K562 (cell line): ENCODE measurements at regions not wholly inside any gene's neighbourhood (a gene's known extent, or its start where the extent isn't known, plus 50 kb on each side); places are given as distances from the start of the nearest gene placed in this dataset.

Experiments used
- BCOR ChIP-seq: fragments of 450-650 bp; IDR thresholded peaks from 2 replicates; pipeline ENCODE4 v1.6.1; 2016
- EP300 ChIP-seq: IDR thresholded peaks from 2 replicates; pipeline ENCODE4 v1.6.1; 2012; ENCODE audit warnings: low read length, improper control_type of control experiment
- ESRRA ChIP-seq: fragments of 450-650 bp; IDR thresholded peaks from 2 replicates; pipeline ENCODE4 v1.6.1; 2014; ENCODE audit warnings: low read depth, mild to moderate bottlenecking, moderate library complexity, borderline replicate concordance
- FOSL1 ChIP-seq: fragments of 200-800 bp; sonication (Bioruptor generic); conservative IDR thresholded peaks from 2 replicates; pipeline ENCODE4 v1.6.1; 2016; ENCODE audit warnings: missing genetic modification characterization, missing compliant biosample characterization
- GMEB1 ChIP-seq: fragments of 250-450 bp; sonication (Bioruptor Pico); IDR thresholded peaks from 2 replicates; pipeline ENCODE4 v1.4.0; 2020; ENCODE audit warnings: mild to moderate bottlenecking
- LEF1 ChIP-seq: fragments of 450-650 bp; IDR thresholded peaks from 2 replicates; pipeline ENCODE4 v1.6.1; 2016; ENCODE audit warnings: mild to moderate bottlenecking
- MAZ ChIP-seq, 2 experiments: fragments of 450-650 bp in 1 of 2; sonication (generic) in 1 of 2; formaldehyde crosslinking; IDR thresholded peaks in 1 of 2; conservative IDR thresholded peaks in 1 of 2; 2 replicates each; pipeline versions ENCODE4 v1.4.0 to v1.5.0; 2020; ENCODE audit warnings: mild to moderate bottlenecking in 1 of 2, missing genetic modification reagents in 1 of 2
- NONO ChIP-seq, 2 experiments: fragments of 200-400 bp in 1 of 2; fragments of 450-650 bp in 1 of 2; formaldehyde crosslinking in 1 of 2; IDR thresholded peaks; 2 replicates each; pipeline ENCODE4 v1.6.1; 2017; ENCODE audit warnings: low read depth in 2 of 2, mild to moderate bottlenecking in 2 of 2, moderate library complexity in 2 of 2, low read length in 1 of 2
- RCOR1 ChIP-seq, 2 experiments: IDR thresholded peaks; 2 replicates each; pipeline ENCODE4 v1.6.1; 2012; ENCODE audit warnings: low read depth in 2 of 2, low read length in 2 of 2, borderline replicate concordance in 1 of 2, improper control_type of control experiment in 1 of 2
- SREBF2 ChIP-seq: sonication (generic); formaldehyde crosslinking; IDR thresholded peaks from 2 replicates; pipeline ENCODE4 v1.4.0; 2020; ENCODE audit warnings: mild to moderate bottlenecking, missing genetic modification reagents
- TSHZ1 ChIP-seq: fragments of 250-450 bp; sonication (Bioruptor Pico); IDR thresholded peaks from 2 replicates; pipeline ENCODE4 v1.4.0; 2020; ENCODE audit warnings: mild to moderate bottlenecking, moderate library complexity
- ZBTB11 ChIP-seq, 3 experiments: fragments of 200-800 bp in 1 of 3; fragments of 250-450 bp in 1 of 3; fragments of 450-650 bp in 1 of 3; sonication (Bioruptor Pico) in 1 of 3; sonication (Bioruptor generic) in 1 of 3; formaldehyde crosslinking in 1 of 3; IDR thresholded peaks; 2 replicates each; pipeline versions ENCODE4 v1.6.1 to v1.8.0; 2016 to 2022; ENCODE audit warnings: mild to moderate bottlenecking in 2 of 3, missing genetic modification characterization in 2 of 3, missing compliant biosample characterization in 1 of 3, moderate library complexity in 1 of 3
- ZNF239 ChIP-seq: fragments of 250-450 bp; sonication (Bioruptor Pico); IDR thresholded peaks from 2 replicates; pipeline ENCODE4 v1.4.0; 2020; ENCODE audit warnings: mild to moderate bottlenecking
- TF ChIP-seq, protein P1 (sequence below): fragments of 250-450 bp; sonication (Bioruptor Pico); IDR thresholded peaks from 2 replicates; pipeline ENCODE4 v1.8.0; 2021; ENCODE audit warnings: mild to moderate bottlenecking, moderate library complexity

- TF ChIP-seq RCOR1 (IDR thresholded peaks at IDR 0.05; ENCODE audit: borderline replicate concordance in 1 of 2, low read depth in 2 of 2, low read length in 2 of 2): peak in 1 of 2 experiments; percentile 18; a peak in 1 of 4 replicates
- no peak for TF ChIP-seq NONO (IDR thresholded peaks at IDR 0.05; ENCODE audit: low read depth in 2 of 2, low read length in 1 of 2)
- no peak; the same call in 1 of the 2 replicates for TF ChIP-seq ZNF239 (CRISPR knock-in tag)
- 0 out of 2 replicates have a peak, but pooled peaks have one; percentile 18 for TF ChIP-seq EP300
- TF ChIP-seq LEF1: 0 out of 2 replicates have a peak, but pooled peaks have one; percentile 11
- TF ChIP-seq FOSL1 (tag): peak; percentile 65
- no peak for TF ChIP-seq BCOR
- 0 out of 2 replicates have a peak, but pooled peaks have one; percentile 16 for TF ChIP-seq SREBF2 (CRISPR knock-in tag)
- 0 out of 4 replicates have a peak, but pooled peaks have one; percentile 0 to 41 for TF ChIP-seq MAZ (CRISPR knock-in tag; conservative IDR thresholded peaks at IDR 0.05 in 1 of 2, IDR thresholded peaks at IDR 0.05 in 1 of 2)
- TF ChIP-seq ESRRA: peak; percentile 23; the same call in 1 of the 2 replicates
- 0 out of 6 replicates have a peak, but pooled peaks of 1 of the 3 experiments have one; percentile 12 for TF ChIP-seq ZBTB11 (CRISPR knock-in tag; IDR thresholded peaks at IDR 0.05)
- 0 out of 2 replicates have a peak, but pooled peaks have one; percentile 26 for TF ChIP-seq GMEB1 (CRISPR knock-in tag)
- TF ChIP-seq, protein P1, sequence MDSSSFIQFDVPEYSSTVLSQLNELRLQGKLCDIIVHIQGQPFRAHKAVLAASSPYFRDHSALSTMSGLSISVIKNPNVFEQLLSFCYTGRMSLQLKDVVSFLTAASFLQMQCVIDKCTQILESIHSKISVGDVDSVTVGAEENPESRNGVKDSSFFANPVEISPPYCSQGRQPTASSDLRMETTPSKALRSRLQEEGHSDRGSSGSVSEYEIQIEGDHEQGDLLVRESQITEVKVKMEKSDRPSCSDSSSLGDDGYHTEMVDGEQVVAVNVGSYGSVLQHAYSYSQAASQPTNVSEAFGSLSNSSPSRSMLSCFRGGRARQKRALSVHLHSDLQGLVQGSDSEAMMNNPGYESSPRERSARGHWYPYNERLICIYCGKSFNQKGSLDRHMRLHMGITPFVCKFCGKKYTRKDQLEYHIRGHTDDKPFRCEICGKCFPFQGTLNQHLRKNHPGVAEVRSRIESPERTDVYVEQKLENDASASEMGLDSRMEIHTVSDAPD (CRISPR knock-in tag): no peak
- TF ChIP-seq TSHZ1 (CRISPR knock-in tag): 0 out of 2 replicates have a peak, but pooled peaks have one; percentile 29
These were observed 61.5 kb downstream of the ADCYAP1 start (continued) for GRCh38 chr18:965921-966758.
